HL-60 (cell line): ENCODE measurements at regions not wholly inside any gene's neighbourhood (a gene's known extent, or its start where the extent isn't known, plus 50 kb on each side); places are given as distances from the start of the nearest gene placed in this dataset.
"Not testable (repeated sequence)": the region's sequence is repeated elsewhere in the genome, so short reads cannot be mapped to it uniquely, and the experiment has no call there.

Experiments used
- TF ChIP-seq, protein P1 (sequence below): IDR thresholded peaks from one replicate; pipeline ENCODE4 v1.5.1; 2011; ENCODE audit warnings: low read length, control low read depth, inconsistent platforms; ENCODE audit not compliant: insufficient read depth
- TF ChIP-seq, protein P2 (sequence below): IDR thresholded peaks from 2 replicates; pipeline ENCODE4 v1.6.1; 2012; ENCODE audit warnings: low read depth; ENCODE audit not compliant: insufficient replicate concordance

DNA sequence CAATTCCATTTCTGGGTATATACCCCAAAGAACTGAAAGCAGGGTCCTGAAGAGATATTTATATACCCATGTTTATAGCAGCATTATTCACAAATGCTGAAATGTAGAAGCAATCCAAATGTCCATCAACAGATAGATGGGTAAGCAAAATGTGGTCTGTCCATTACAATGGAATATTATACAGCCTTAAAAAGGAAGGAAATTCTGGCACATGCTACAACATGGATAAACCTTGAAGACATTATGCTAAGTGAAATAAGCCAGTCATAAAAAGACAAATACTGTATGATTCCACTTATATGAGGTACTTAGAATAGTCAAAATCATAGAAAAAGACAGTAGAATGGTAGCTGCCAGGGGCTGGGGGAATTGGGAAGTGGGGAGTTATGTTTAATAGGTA lies 169.4 kb upstream of the MED14 start:
- TF ChIP-seq, protein P1, sequence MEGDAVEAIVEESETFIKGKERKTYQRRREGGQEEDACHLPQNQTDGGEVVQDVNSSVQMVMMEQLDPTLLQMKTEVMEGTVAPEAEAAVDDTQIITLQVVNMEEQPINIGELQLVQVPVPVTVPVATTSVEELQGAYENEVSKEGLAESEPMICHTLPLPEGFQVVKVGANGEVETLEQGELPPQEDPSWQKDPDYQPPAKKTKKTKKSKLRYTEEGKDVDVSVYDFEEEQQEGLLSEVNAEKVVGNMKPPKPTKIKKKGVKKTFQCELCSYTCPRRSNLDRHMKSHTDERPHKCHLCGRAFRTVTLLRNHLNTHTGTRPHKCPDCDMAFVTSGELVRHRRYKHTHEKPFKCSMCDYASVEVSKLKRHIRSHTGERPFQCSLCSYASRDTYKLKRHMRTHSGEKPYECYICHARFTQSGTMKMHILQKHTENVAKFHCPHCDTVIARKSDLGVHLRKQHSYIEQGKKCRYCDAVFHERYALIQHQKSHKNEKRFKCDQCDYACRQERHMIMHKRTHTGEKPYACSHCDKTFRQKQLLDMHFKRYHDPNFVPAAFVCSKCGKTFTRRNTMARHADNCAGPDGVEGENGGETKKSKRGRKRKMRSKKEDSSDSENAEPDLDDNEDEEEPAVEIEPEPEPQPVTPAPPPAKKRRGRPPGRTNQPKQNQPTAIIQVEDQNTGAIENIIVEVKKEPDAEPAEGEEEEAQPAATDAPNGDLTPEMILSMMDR, result not testable (repeated sequence)
- TF ChIP-seq, protein P2, sequence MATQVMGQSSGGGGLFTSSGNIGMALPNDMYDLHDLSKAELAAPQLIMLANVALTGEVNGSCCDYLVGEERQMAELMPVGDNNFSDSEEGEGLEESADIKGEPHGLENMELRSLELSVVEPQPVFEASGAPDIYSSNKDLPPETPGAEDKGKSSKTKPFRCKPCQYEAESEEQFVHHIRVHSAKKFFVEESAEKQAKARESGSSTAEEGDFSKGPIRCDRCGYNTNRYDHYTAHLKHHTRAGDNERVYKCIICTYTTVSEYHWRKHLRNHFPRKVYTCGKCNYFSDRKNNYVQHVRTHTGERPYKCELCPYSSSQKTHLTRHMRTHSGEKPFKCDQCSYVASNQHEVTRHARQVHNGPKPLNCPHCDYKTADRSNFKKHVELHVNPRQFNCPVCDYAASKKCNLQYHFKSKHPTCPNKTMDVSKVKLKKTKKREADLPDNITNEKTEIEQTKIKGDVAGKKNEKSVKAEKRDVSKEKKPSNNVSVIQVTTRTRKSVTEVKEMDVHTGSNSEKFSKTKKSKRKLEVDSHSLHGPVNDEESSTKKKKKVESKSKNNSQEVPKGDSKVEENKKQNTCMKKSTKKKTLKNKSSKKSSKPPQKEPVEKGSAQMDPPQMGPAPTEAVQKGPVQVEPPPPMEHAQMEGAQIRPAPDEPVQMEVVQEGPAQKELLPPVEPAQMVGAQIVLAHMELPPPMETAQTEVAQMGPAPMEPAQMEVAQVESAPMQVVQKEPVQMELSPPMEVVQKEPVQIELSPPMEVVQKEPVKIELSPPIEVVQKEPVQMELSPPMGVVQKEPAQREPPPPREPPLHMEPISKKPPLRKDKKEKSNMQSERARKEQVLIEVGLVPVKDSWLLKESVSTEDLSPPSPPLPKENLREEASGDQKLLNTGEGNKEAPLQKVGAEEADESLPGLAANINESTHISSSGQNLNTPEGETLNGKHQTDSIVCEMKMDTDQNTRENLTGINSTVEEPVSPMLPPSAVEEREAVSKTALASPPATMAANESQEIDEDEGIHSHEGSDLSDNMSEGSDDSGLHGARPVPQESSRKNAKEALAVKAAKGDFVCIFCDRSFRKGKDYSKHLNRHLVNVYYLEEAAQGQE, result not testable (repeated sequence)
